ENCODE measurements at regions not wholly inside any gene's neighbourhood (a gene's known extent, or its start where the extent isn't known, plus 50 kb on each side); places are given as distances from the start of the nearest gene placed in this dataset.

DNA sequence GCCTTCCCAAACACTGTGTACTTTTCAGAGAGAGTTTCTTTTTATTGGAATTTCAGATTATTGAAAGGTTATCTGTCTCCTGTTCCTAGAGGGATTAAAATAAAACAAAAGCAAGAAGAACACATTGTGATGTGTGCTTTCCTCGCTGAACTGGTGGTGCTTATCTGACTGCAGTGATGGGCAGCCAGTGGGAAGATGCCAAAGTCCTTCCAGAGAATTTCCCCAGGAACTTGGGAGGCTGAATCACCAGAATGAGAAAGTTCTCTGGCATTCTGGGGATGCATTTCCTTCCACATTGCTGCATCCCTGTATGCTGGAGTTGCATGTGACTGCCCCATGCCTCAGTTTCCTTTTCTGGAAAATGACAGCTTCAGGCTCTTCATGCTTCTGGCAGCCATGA is 53.9 kb upstream of the SEC11C start:
- in situ Hi-C loops (cut with HindIII; ENCODE audit: low sequenced_read_pairs) = no loop called here

DNA sequence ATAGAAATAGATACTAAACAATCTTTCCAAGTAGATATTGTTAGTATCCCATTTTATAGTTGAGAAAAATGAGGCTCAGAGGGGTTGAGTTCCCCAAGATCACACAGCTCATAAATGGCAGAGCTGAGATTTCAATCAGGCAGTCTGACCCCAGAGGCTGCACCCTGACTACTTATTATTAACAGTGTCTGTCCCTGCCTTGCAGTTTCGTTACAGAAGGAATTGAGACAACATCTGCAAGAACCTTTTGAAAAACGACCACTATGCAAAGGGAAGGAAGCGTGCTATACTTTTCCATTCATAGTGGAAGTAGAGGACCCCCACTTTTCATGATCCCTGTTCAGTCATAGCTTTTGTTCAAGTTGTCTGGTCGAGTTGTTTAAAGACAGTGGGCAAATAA is 53.2 kb upstream of the SEC11C start:
- in situ Hi-C loops (cut with HindIII; ENCODE audit: low sequenced_read_pairs) = no loop called here

DNA sequence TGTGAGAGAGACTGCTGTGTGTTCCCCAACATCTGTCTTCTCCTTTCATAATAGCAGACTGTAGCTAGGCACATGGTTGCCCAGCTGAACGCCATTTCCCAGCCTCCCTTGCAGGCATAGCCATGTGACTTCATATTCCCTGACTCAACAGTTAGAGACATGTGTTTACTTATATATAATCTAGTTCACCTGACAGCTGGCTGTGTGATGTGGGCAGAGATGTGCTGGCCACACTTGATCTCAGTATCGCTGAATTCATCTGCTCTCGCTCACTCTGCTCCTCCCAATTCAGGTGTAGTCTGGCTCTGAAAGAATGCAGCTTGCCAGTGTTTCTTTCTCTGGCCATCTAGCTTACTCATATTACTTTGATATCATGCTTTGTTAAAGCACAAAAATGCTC is 52.3 kb upstream of the SEC11C start:
- in situ Hi-C loops (cut with HindIII; ENCODE audit: low sequenced_read_pairs) = no loop called here
